GM12892 (cell line): ENCODE measurements at regions not wholly inside any gene's neighbourhood (a gene's known extent, or its start where the extent isn't known, plus 50 kb on each side); places are given as distances from the start of the nearest gene placed in this dataset.

Source experiments
- POLR2A ChIP-seq: IDR thresholded peaks from 2 replicates; pipeline ENCODE4 v1.6.1; 2011; ENCODE audit warnings: low read depth, low read length, control low read depth
- POLR2AphosphoS5 ChIP-seq: IDR thresholded peaks from 2 replicates; pipeline ENCODE4 v1.6.1; 2011; ENCODE audit warnings: low read depth, low read length, control low read depth
- TAF1 ChIP-seq: IDR thresholded peaks from 2 replicates; pipeline ENCODE4 v1.6.1; 2011; ENCODE audit warnings: low read depth, mild to moderate bottlenecking, control low read depth, low read length, borderline replicate concordance

GRCh38 chr6:90372450-90372849 lies 75.8 kb upstream of the BACH2 start:
- TF ChIP-seq POLR2A = no peak
- no peak for TF ChIP-seq POLR2AphosphoS5
- no peak for TF ChIP-seq TAF1
